Fibroblast of mammary gland (primary cell): ENCODE measurements at regions not wholly inside any gene's neighbourhood (a gene's known extent, or its start where the extent isn't known, plus 50 kb on each side); places are given as distances from the start of the nearest gene placed in this dataset.

Experiments used
- DNase-seq: peaks from one replicate; pipeline ENCODE4 v3.0.0-alpha.2; 2010; ENCODE audit warnings: low read depth
- H3K4me3 ChIP-seq: 2 replicates; pipeline ENCODE4 v1.5.1; 2011; ENCODE audit warnings: low read depth, mild to moderate bottlenecking, low read length, moderate library complexity; ENCODE audit not compliant: control insufficient read depth
- CTCF ChIP-seq: conservative IDR thresholded peaks from 2 replicates; pipeline ENCODE4 v1.5.1; 2011; ENCODE audit warnings: low read depth, low read length, inconsistent platforms; ENCODE audit not compliant: control insufficient read depth, insufficient read depth

- DNase-seq, result peak; percentile 36
- H3K4me3 ChIP-seq, result no peak overlapping the region
- no peak for TF ChIP-seq CTCF
Measured at GRCh38 chr6:12570461-12571030, 146.0 kb upstream of the PHACTR1 start.

DNA sequence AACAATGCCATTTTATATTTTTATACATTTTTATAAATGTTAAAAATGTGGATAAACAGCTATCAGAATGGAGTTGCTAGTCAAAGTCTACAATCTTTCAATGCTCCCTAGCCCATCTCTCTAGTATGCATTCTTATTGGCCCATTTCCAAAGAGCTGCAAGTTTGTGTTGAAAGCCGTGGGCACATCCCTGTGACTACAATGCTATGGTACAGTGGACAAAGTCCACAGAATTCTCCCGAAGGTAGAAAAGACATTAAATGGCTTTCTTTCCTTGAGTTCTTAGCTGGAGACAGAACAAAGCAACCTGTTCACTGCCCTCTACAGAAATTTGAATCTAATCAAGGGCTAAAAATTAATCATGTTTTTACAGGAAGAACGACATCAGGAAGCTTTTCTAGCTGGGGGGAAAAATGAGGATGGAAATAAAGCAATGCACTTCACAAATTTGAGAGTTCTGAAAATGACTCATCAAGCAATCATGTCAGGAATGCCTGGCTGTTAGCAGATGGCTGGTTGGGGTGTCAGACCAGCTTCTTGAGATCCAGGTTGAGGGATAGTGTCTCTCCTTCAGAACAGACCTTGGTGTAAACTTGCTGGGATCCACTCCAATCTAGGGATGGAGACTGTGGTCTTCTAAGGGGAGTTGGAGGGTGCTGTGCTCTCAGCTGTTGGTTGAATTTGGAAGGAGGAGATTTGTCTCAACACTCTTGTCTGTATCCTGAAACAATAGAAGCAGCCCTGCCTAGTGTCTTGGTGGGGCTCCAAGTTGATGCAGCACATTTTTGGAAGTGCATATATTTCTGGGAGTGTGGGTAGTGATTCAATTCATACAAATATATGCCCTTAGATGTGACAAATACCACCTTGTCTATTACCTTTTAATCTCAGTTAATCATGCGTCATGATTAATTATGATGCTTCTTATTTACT is 143.4 kb upstream of the PHACTR1 start:
- DNase-seq, result peak; percentile 44
- H3K4me3 ChIP-seq, result no peak overlapping the region
- TF ChIP-seq CTCF, result no peak

DNA sequence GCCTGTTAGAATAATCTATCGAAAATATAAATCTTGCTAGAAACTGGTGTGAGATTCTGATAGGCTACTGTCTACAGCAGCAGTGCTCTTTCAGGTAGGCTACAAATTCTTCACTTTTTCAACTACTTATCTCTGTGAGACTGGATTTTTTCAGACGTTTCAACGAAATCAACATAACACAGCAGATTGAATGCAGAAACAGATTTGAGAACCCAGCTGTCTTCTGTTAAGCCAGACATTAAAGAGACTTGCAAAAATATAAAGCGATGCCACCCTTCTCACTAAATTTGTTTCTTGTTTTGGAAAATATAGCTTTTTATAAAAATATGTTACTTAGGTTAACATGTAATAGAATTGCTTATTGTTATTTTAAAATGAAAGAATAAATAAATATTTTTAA is 140.6 kb upstream of the PHACTR1 start:
- no peak for DNase-seq
- no peak overlapping the region for H3K4me3 ChIP-seq
- TF ChIP-seq CTCF, result no peak

DNA sequence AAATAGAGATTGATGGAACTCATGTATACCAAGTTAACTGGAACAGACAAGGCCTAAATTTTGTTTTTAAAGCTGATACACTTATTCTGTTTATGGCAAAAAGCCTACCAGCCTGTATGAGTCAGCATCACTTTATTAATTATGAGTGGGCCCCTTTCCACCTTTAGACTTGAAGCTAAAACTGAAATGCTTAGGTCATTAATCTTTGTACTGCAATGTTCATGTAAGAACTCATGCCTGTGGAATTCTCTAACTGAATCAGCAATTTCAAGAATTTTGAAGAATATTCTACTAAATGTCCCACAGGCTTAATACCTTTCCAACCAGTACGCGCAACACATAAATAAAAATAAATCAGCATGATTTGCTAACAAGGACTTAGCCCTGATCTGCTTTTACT is 140.2 kb upstream of the PHACTR1 start:
- DNase-seq, result peak; percentile 38
- H3K4me3 ChIP-seq, result no peak overlapping the region
- no peak for TF ChIP-seq CTCF

- no peak for TF ChIP-seq CTCF
- no peak for DNase-seq
- H3K4me3 ChIP-seq, result no peak overlapping the region
Measured at GRCh38 chr6:12577124-12577850, 139.3 kb upstream of the PHACTR1 start.

- TF ChIP-seq CTCF, result no peak
- no peak for DNase-seq
- no peak overlapping the region for H3K4me3 ChIP-seq
Measured at GRCh38 chr6:12578097-12578496, 138.5 kb upstream of the PHACTR1 start.
